ENCODE measurements at regions not wholly inside any gene's neighbourhood (a gene's known extent, or its start where the extent isn't known, plus 50 kb on each side); places are given as distances from the start of the nearest gene placed in this dataset.

GRCh38 chr13:76643596-76643995 is 242.6 kb downstream of the KCTD12 start:
- ATAC-seq (ENCODE audit: poor library complexity): no peak
- no peak for TF ChIP-seq CTCF (IDR thresholded peaks at IDR 0.05)
- no peaks in the 10 kb centered on the region for H3K4me1 Mint-ChIP-seq (ENCODE audit: low read depth)
- no peaks in the 10 kb centered on the region for H3K9me3 Mint-ChIP-seq
- H3K27ac Mint-ChIP-seq: no peak overlapping the region
- intact Hi-C loops (cut with DNase I, micrococcal nuclease): no loop called here
- POLR2A ChIA-PET: no interaction called here
- Histone ChIP-seq H3K27me3 (ENCODE audit: control insufficient read depth in 1 of 2, insufficient read depth in 2 of 2, low read length in 2 of 2) (no peaks in the 10 kb centered on the region), H3K4me1 (ENCODE audit: insufficient read depth, low read length) (no peaks in the 10 kb centered on the region), H3K9me3 (ENCODE audit: control insufficient read depth in 1 of 2, insufficient read depth in 1 of 2, low read length in 2 of 2) (no peaks in the 10 kb centered on the region), H3K4me3 (ENCODE audit: low read length) (no peak overlapping the region), H3K27ac (ENCODE audit: low read depth in 1 of 2, low read length in 2 of 2) (no peak overlapping the region), H3K36me3 (ENCODE audit: insufficient read depth, low read length) (no peaks in the 10 kb centered on the region)
- no peak for DNase-seq
- no peaks in the 10 kb centered on the region for H3K27me3 Mint-ChIP-seq
- no peak overlapping the region for H3K4me3 Mint-ChIP-seq
- H3K36me3 Mint-ChIP-seq (ENCODE audit: low read depth): no peaks in the 10 kb centered on the region
- CTCF ChIA-PET: no interaction called here

GRCh38 chr13:76641056-76641455 is 245.1 kb downstream of the KCTD12 start:
- intact Hi-C loops (cut with DNase I, micrococcal nuclease): no loop called here
- Mint-ChIP-seq H3K27me3 (no peaks in the 10 kb centered on the region), H3K4me3 (no peak overlapping the region), H3K9me3 (no peaks in the 10 kb centered on the region), H3K36me3 (ENCODE audit: low read depth) (no peaks in the 10 kb centered on the region), H3K4me1 (ENCODE audit: low read depth) (no peaks in the 10 kb centered on the region), H3K27ac (no peak overlapping the region)
- Histone ChIP-seq H3K27me3 (ENCODE audit: control insufficient read depth in 1 of 2, insufficient read depth in 2 of 2, low read length in 2 of 2) (no peaks in the 10 kb centered on the region), H3K27ac (ENCODE audit: low read depth in 1 of 2, low read length in 2 of 2) (no peak overlapping the region), H3K9me3 (ENCODE audit: control insufficient read depth in 1 of 2, insufficient read depth in 1 of 2, low read length in 2 of 2) (no peaks in the 10 kb centered on the region), H3K4me1 (ENCODE audit: insufficient read depth, low read length) (no peaks in the 10 kb centered on the region), H3K36me3 (ENCODE audit: insufficient read depth, low read length) (no peaks in the 10 kb centered on the region), H3K4me3 (ENCODE audit: low read length) (no peak overlapping the region)
- DNase-seq (no peak), ATAC-seq (ENCODE audit: poor library complexity) (no peak)
- ChIA-PET CTCF (no interaction called here), POLR2A (no interaction called here)
- TF ChIP-seq CTCF (IDR thresholded peaks at IDR 0.05): no peak

- no peak overlapping the region for H3K4me3 Mint-ChIP-seq
- no peaks in the 10 kb centered on the region for H3K27me3 ChIP-seq (ENCODE audit: control insufficient read depth in 1 of 2, insufficient read depth in 2 of 2, low read length in 2 of 2)
- no peaks in the 10 kb centered on the region for H3K4me1 ChIP-seq (ENCODE audit: insufficient read depth, low read length)
- ChIA-PET CTCF (no interaction called here), POLR2A (no interaction called here)
- no peak overlapping the region for H3K4me3 ChIP-seq (ENCODE audit: low read length)
- H3K27ac Mint-ChIP-seq: no peak overlapping the region
- no peak overlapping the region for H3K27ac ChIP-seq (ENCODE audit: low read depth in 1 of 2, low read length in 2 of 2)
- no peak for TF ChIP-seq CTCF (IDR thresholded peaks at IDR 0.05)
- intact Hi-C loops (cut with DNase I, micrococcal nuclease): no loop called here
- DNase-seq (no peak), ATAC-seq (ENCODE audit: poor library complexity) (no peak)
- no peaks in the 10 kb centered on the region for H3K27me3 Mint-ChIP-seq
- H3K9me3 ChIP-seq (ENCODE audit: control insufficient read depth in 1 of 2, insufficient read depth in 1 of 2, low read length in 2 of 2): no peaks in the 10 kb centered on the region
- H3K36me3 Mint-ChIP-seq (ENCODE audit: low read depth): no peaks in the 10 kb centered on the region
- no peaks in the 10 kb centered on the region for H3K9me3 Mint-ChIP-seq
- no peaks in the 10 kb centered on the region for H3K36me3 ChIP-seq (ENCODE audit: insufficient read depth, low read length)
- no peaks in the 10 kb centered on the region for H3K4me1 Mint-ChIP-seq (ENCODE audit: low read depth)
Measured at GRCh38 chr13:76638882-76639281, 247.3 kb downstream of the KCTD12 start.
